PC-3 (cell line): ENCODE measurements at regions not wholly inside any gene's neighbourhood (a gene's known extent, or its start where the extent isn't known, plus 50 kb on each side); places are given as distances from the start of the nearest gene placed in this dataset.

Experiments used
- ATAC-seq: fragments of 200-7000 bp; cut with Tn5 transposase; 2 replicates; pipeline ENCODE4 v1.9.1; 2020; ENCODE audit warnings: mild to moderate bottlenecking, moderate library complexity
- BruUV-seq: library from RNA; stranded (reverse); fragments of 400-500 nt; replicated peaks from 2 replicates; lab custom pipeline; 2021; lab: Mats Ljungman, UMichigan
- CTCF ChIA-PET: fragments of 300-600 bp; sonication (Branson Sonifier 250); formaldehyde crosslinking; loops from one replicate; lab custom pipeline; 2022; ENCODE audit warnings: antibody characterized with exemption; lab: Charles Lee
- POLR2A ChIA-PET: fragments of 300-600 bp; sonication (Branson Sonifier 250); formaldehyde crosslinking; loops from one replicate; lab custom pipeline; 2022; ENCODE audit warnings: antibody characterized with exemption; ENCODE audit not compliant: unreplicated experiment; lab: Charles Lee
- DNase-seq: peaks from one replicate; pipeline ENCODE4 v3.0.0-alpha.2; 2015
- H2AFZ ChIP-seq: fragments of 300-600 bp; sonication (generic); 2 replicates; pipeline ENCODE4 v1.6.0; 2016; ENCODE audit warnings: antibody characterized with exemption, low read length
- H3F3A ChIP-seq: fragments of 300-600 bp; sonication (generic); one replicate; pipeline ENCODE4 v1.6.0; 2017; ENCODE audit warnings: antibody characterized with exemption, low read length, control low read depth, mild to moderate bottlenecking; ENCODE audit not compliant: unreplicated experiment
- H3K27ac ChIP-seq: fragments of 300-600 bp; sonication (generic); 2 replicates; pipeline ENCODE4 v1.5.1; 2016; ENCODE audit warnings: mild to moderate bottlenecking, low read length
- H3K27me3 ChIP-seq: fragments of 300-600 bp; sonication (generic); 2 replicates; pipeline ENCODE4 v1.6.1; 2016; ENCODE audit warnings: low read length, mixed read lengths
- H3K36me3 ChIP-seq: fragments of 300-600 bp; sonication (generic); 2 replicates; pipeline ENCODE4 v1.6.1; 2016; ENCODE audit warnings: low read depth, mixed run types, low read length, mixed read lengths
- H3K4me1 ChIP-seq: fragments of 300-600 bp; sonication (generic); 2 replicates; pipeline ENCODE4 v1.5.1; 2016; ENCODE audit warnings: low read length; ENCODE audit not compliant: insufficient read depth
- H3K4me2 ChIP-seq: fragments of 300-600 bp; sonication (generic); 2 replicates; pipeline ENCODE4 v1.6.0; 2016; ENCODE audit warnings: low read length
- H3K4me3 ChIP-seq: fragments of 300-600 bp; sonication (generic); 2 replicates; pipeline ENCODE4 v1.5.1; 2016; ENCODE audit warnings: mild to moderate bottlenecking, low read length, mixed read lengths
- H3K79me2 ChIP-seq: fragments of 300-600 bp; sonication (generic); 2 replicates; pipeline ENCODE4 v1.6.1; 2017; ENCODE audit warnings: low read length, mixed read lengths
- H3K9ac ChIP-seq: fragments of 300-600 bp; sonication (generic); 2 replicates; pipeline ENCODE4 v1.6.0; 2016; ENCODE audit warnings: mild to moderate bottlenecking, low read length
- H3K9me2 ChIP-seq: fragments of 300-600 bp; sonication (generic); replicated peaks from 2 replicates; pipeline ENCODE4 v1.6.1; 2016; ENCODE audit warnings: mixed run types, low read length, mixed read lengths
- H3K9me3 ChIP-seq: fragments of 300-600 bp; sonication (generic); 2 replicates; pipeline ENCODE4 v1.6.1; 2016; ENCODE audit warnings: low read length, mixed read lengths
- H4K20me1 ChIP-seq: fragments of 300-600 bp; sonication (generic); 2 replicates; pipeline ENCODE4 v1.6.1; 2016; ENCODE audit warnings: low read length, mixed read lengths
- CTCF ChIP-seq: fragments of 300-600 bp; sonication (generic); conservative IDR thresholded peaks from 2 replicates; pipeline ENCODE4 v1.5.1; 2017; ENCODE audit warnings: antibody characterized with exemption, low read depth, mild to moderate bottlenecking, low read length
- EZH2 ChIP-seq: fragments of 300-600 bp; sonication (generic); IDR thresholded peaks from one replicate; pipeline ENCODE4 v1.6.1; 2017; ENCODE audit warnings: antibody characterized with exemption, mild to moderate bottlenecking, low read length; ENCODE audit not compliant: unreplicated experiment
- EZH2phosphoT487 ChIP-seq: fragments of 300-600 bp; sonication (generic); IDR thresholded peaks from 2 replicates; pipeline ENCODE4 v1.6.1; 2018; ENCODE audit warnings: mild to moderate bottlenecking, antibody characterized with exemption, low read length, borderline replicate concordance
- intact Hi-C: fragments of 100-400 bp; cut with micrococcal nuclease; formaldehyde crosslinking; loops from 2 replicates; pipeline ENCODE4 v1.9.0; 2023

- no TSS peak for BruUV-seq
- no peaks in the 10 kb centered on the region for H3K79me2 ChIP-seq
- H3K4me1 ChIP-seq = no peaks in the 10 kb centered on the region
- H3K9me2 ChIP-seq = no peaks in the 10 kb centered on the region
- TF ChIP-seq EZH2 (no peak), CTCF (no peak), EZH2phosphoT487 (no peak)
- H3K9me3 ChIP-seq = no peaks in the 10 kb centered on the region; the same call in 1 of the 2 replicates
- intact Hi-C loops = no loop called here
- no peaks in the 10 kb centered on the region for H3K36me3 ChIP-seq
- no peak overlapping the region for H3K4me3 ChIP-seq
- no peak overlapping the region for H2AFZ ChIP-seq
- H3K9ac ChIP-seq = no peak overlapping the region
- no peaks in the 10 kb centered on the region for H3K27me3 ChIP-seq
- no peak for ATAC-seq
- ChIA-PET CTCF (no interaction called here), POLR2A (no interaction called here)
- DNase-seq = no peak
- no peak overlapping the region for H3K27ac ChIP-seq
- no peaks in the 10 kb centered on the region for H4K20me1 ChIP-seq
- H3F3A ChIP-seq = no peaks in the 10 kb centered on the region
- no peak overlapping the region for H3K4me2 ChIP-seq
These were observed 414.5 kb upstream of the ADAMTS16 start for GRCh38 chr5:4725594-4725993.

- ATAC-seq (no peak), DNase-seq (no peak)
- no peak overlapping the region for H3K27ac ChIP-seq
- no peaks in the 10 kb centered on the region for H3K4me1 ChIP-seq
- CTCF ChIA-PET = no interaction called here
- H3F3A ChIP-seq = no peaks in the 10 kb centered on the region
- 0 out of 2 replicates have a peak, but pooled peaks cover 3% of the 10 kb centered on the region for H3K9me3 ChIP-seq
- no peaks in the 10 kb centered on the region for H3K36me3 ChIP-seq
- H3K9ac ChIP-seq = no peak overlapping the region
- no peak for TF ChIP-seq CTCF
- TF ChIP-seq EZH2phosphoT487 = no peak
- no peak for TF ChIP-seq EZH2
- no peaks in the 10 kb centered on the region for H3K9me2 ChIP-seq
- no peak overlapping the region for H3K4me2 ChIP-seq
- BruUV-seq = no TSS peak
- intact Hi-C loops = no loop called here
- no peak overlapping the region for H2AFZ ChIP-seq
- H4K20me1 ChIP-seq = no peaks in the 10 kb centered on the region
- no peaks in the 10 kb centered on the region for H3K79me2 ChIP-seq
- POLR2A ChIA-PET = no interaction called here
- no peak overlapping the region for H3K4me3 ChIP-seq
- no peaks in the 10 kb centered on the region for H3K27me3 ChIP-seq
These were observed 409.9 kb upstream of the ADAMTS16 start for GRCh38 chr5:4730279-4730678.

- POLR2A ChIA-PET = no interaction called here
- no peaks in the 10 kb centered on the region for H3F3A ChIP-seq
- no peaks in the 10 kb centered on the region for H4K20me1 ChIP-seq
- no peaks in the 10 kb centered on the region for H3K4me1 ChIP-seq
- 0 out of 2 replicates have a peak, but pooled peaks cover 7% of the 10 kb centered on the region for H3K9me3 ChIP-seq
- H2AFZ ChIP-seq = no peak overlapping the region
- no peaks in the 10 kb centered on the region for H3K79me2 ChIP-seq
- CTCF ChIA-PET = no interaction called here
- H3K36me3 ChIP-seq = no peaks in the 10 kb centered on the region
- no TSS peak for BruUV-seq
- TF ChIP-seq EZH2 (no peak), CTCF (no peak), EZH2phosphoT487 (no peak)
- intact Hi-C loops = no loop called here
- no peak overlapping the region for H3K9ac ChIP-seq
- H3K4me2 ChIP-seq = no peak overlapping the region
- ATAC-seq (no peak), DNase-seq (no peak)
- no peaks in the 10 kb centered on the region for H3K9me2 ChIP-seq
- no peak overlapping the region for H3K27ac ChIP-seq
- no peak overlapping the region for H3K4me3 ChIP-seq
- H3K27me3 ChIP-seq = no peaks in the 10 kb centered on the region
These were observed 405.8 kb upstream of the ADAMTS16 start for GRCh38 chr5:4734348-4734747.
